CD4-positive, CD25-positive, alpha-beta regulatory T cell (primary cell): ENCODE measurements at regions not wholly inside any gene's neighbourhood (a gene's known extent, or its start where the extent isn't known, plus 50 kb on each side); places are given as distances from the start of the nearest gene placed in this dataset.
"Not testable (repeated sequence)": the region's sequence is repeated elsewhere in the genome, so short reads cannot be mapped to it uniquely, and the experiment has no call there.

ENCODE experiments used
- ATAC-seq, 2 donors: fragments of 150-1000 bp; cut with Tn5 transposase; one replicate each; pipeline ENCODE4 v1.10.0; 2021; ENCODE audit warnings: low read depth in 2 of 2, moderate number of reproducible peaks in 2 of 2, moderate library complexity in 1 of 2
- DNase-seq, 3 donors: peaks; one replicate each; pipeline versions ENCODE4 v3.0.0 to v3.0.0-alpha.2; 2012 to 2022; ENCODE audit warnings: mixed read lengths in 1 of 3
- H3K27ac ChIP-seq: one replicate; pipeline ENCODE4 v1.7.0; 2013; ENCODE audit warnings: mild to moderate bottlenecking, low read length; ENCODE audit not compliant: insufficient read depth, poor library complexity, severe bottlenecking
- H3K27me3 ChIP-seq: one replicate; pipeline ENCODE4 v1.7.0; 2013; ENCODE audit warnings: low read length; ENCODE audit not compliant: control insufficient read depth, insufficient read depth
- H3K36me3 ChIP-seq: one replicate; pipeline ENCODE4 v1.7.0; 2013; ENCODE audit warnings: mild to moderate bottlenecking, low read length, moderate library complexity; ENCODE audit not compliant: control insufficient read depth, insufficient read depth
- H3K4me1 ChIP-seq: 2 replicates; pipeline ENCODE4 v1.7.0; 2013; ENCODE audit warnings: mild to moderate bottlenecking, low read length; ENCODE audit not compliant: insufficient read depth, control insufficient read depth, poor library complexity, severe bottlenecking
- H3K4me3 ChIP-seq: one replicate; pipeline ENCODE4 v1.7.0; 2013; ENCODE audit warnings: low read depth, mild to moderate bottlenecking, low read length, moderate library complexity
- H3K9me3 ChIP-seq, 2 experiments: 1 replicate in 1 of 2; 2 replicates in 1 of 2; pipeline ENCODE4 v1.7.0; 2013; ENCODE audit warnings: low read length in 2 of 2, mild to moderate bottlenecking in 1 of 2, moderate library complexity in 1 of 2; ENCODE audit not compliant: control insufficient read depth in 2 of 2
- H3K27ac Mint-ChIP-seq, 3 donors: one replicate each; pipeline ENCODE4 v1.8.0; 2020 to 2022; ENCODE audit warnings: mild to moderate bottlenecking in 3 of 3, mixed read lengths in 3 of 3, moderate library complexity in 2 of 3
- H3K27me3 Mint-ChIP-seq: one replicate; pipeline ENCODE4 v1.8.0; 2022; ENCODE audit warnings: mild to moderate bottlenecking, mixed read lengths
- H3K36me3 Mint-ChIP-seq: one replicate; pipeline ENCODE4 v1.8.0; 2020; ENCODE audit warnings: mixed read lengths
- H3K4me1 Mint-ChIP-seq, 4 donors: one replicate each; pipeline ENCODE4 v1.8.0; 2020 to 2022; ENCODE audit warnings: mixed read lengths in 4 of 4, mild to moderate bottlenecking in 1 of 4
- H3K4me3 Mint-ChIP-seq, 4 donors: one replicate each; pipeline ENCODE4 v1.8.0; 2020 to 2022; ENCODE audit warnings: mild to moderate bottlenecking in 4 of 4, mixed read lengths in 4 of 4, moderate library complexity in 3 of 4
- H3K9me3 Mint-ChIP-seq, 7 donors: one replicate each; pipeline ENCODE4 v1.8.0; 2020 to 2022; ENCODE audit warnings: mixed read lengths in 7 of 7, mild to moderate bottlenecking in 3 of 7, moderate library complexity in 2 of 7

- no peak for DNase-seq
- H3K9me3 Mint-ChIP-seq: peaks cover 0 to 7% (median 1%) of the 10 kb centered on the region in 7 donors
- peaks cover 0 to 5% (median 2%) of the 10 kb centered on the region in 4 donors for H3K4me1 Mint-ChIP-seq
- H3K27ac ChIP-seq: no peak overlapping the region
- no peaks in the 10 kb centered on the region for H3K27me3 Mint-ChIP-seq
- no peaks in the 10 kb centered on the region for H3K36me3 ChIP-seq
- H3K36me3 Mint-ChIP-seq: no peaks in the 10 kb centered on the region
- H3K9me3 ChIP-seq: no peaks in the 10 kb centered on the region
- H3K4me3 Mint-ChIP-seq: no peak overlapping the region
- H3K27me3 ChIP-seq: no peaks in the 10 kb centered on the region
- no peak for ATAC-seq
- H3K27ac Mint-ChIP-seq: peak overlapping the region in 1 of 3 donors; percentile 88
- peaks cover 3% of the 10 kb centered on the region for H3K4me1 ChIP-seq
- no peak overlapping the region for H3K4me3 ChIP-seq
These were observed 104.7 kb upstream of the TSC22D1 start for GRCh38 chr13:44680746-44681355.

GRCh38 chr13:44679597-44679996, 103.5 kb upstream of the TSC22D1 start:
- Histone ChIP-seq H3K4me1 (no peaks in the 10 kb centered on the region), H3K27me3 (no peaks in the 10 kb centered on the region), H3K36me3 (no peaks in the 10 kb centered on the region), H3K9me3 (no peaks in the 10 kb centered on the region), H3K27ac (no peak overlapping the region), H3K4me3 (no peak overlapping the region)
- Mint-ChIP-seq H3K36me3 (no peaks in the 10 kb centered on the region), H3K4me3 (no peak overlapping the region), H3K27ac (no peak overlapping the region), H3K27me3 (no peaks in the 10 kb centered on the region), H3K4me1 (no peaks in the 10 kb centered on the region), H3K9me3 (peaks cover 0 to 7% (median 0%) of the 10 kb centered on the region in 7 donors)
- ATAC-seq (no peak), DNase-seq (no peak)

- no peak overlapping the region for H3K4me3 ChIP-seq
- no peaks in the 10 kb centered on the region for H3K36me3 ChIP-seq
- no peaks in the 10 kb centered on the region for H3K4me1 Mint-ChIP-seq
- H3K27ac ChIP-seq: no peak overlapping the region
- ATAC-seq (no peak), DNase-seq (no peak)
- no peaks in the 10 kb centered on the region for H3K36me3 Mint-ChIP-seq
- no peak overlapping the region for H3K4me3 Mint-ChIP-seq
- H3K27me3 Mint-ChIP-seq: no peaks in the 10 kb centered on the region
- H3K4me1 ChIP-seq: no peaks in the 10 kb centered on the region
- H3K27me3 ChIP-seq: no peaks in the 10 kb centered on the region
- H3K9me3 Mint-ChIP-seq: peaks cover 0 to 4% (median 0%) of the 10 kb centered on the region in 7 donors
- no peak overlapping the region for H3K27ac Mint-ChIP-seq
- no peaks in the 10 kb centered on the region for H3K9me3 ChIP-seq
These were observed 102.1 kb upstream of the TSC22D1 start for GRCh38 chr13:44678197-44678596.

- no peak for ATAC-seq
- Mint-ChIP-seq H3K4me1 (no peaks in the 10 kb centered on the region), H3K9me3 (peaks cover 0 to 4% (median 0%) of the 10 kb centered on the region in 7 donors), H3K27ac (no peak overlapping the region), H3K4me3 (no peak overlapping the region), H3K27me3 (no peaks in the 10 kb centered on the region), H3K36me3 (no peaks in the 10 kb centered on the region)
- Histone ChIP-seq H3K4me3 (no peak overlapping the region), H3K4me1 (no peaks in the 10 kb centered on the region), H3K27me3 (no peaks in the 10 kb centered on the region), H3K27ac (no peak overlapping the region), H3K36me3 (no peaks in the 10 kb centered on the region), H3K9me3 (no peaks in the 10 kb centered on the region)
- no peak for DNase-seq
These were observed 100.4 kb upstream of the TSC22D1 start for GRCh38 chr13:44676534-44676933.

GRCh38 chr13:44669534-44669933, 93.4 kb upstream of the TSC22D1 start:
- no peaks in the 10 kb centered on the region for H3K9me3 ChIP-seq
- H3K4me3 Mint-ChIP-seq: no peak overlapping the region
- no peak overlapping the region for H3K4me3 ChIP-seq
- H3K4me1 ChIP-seq: no peaks in the 10 kb centered on the region
- no peak overlapping the region for H3K27ac ChIP-seq
- H3K36me3 ChIP-seq: no peaks in the 10 kb centered on the region
- H3K27me3 Mint-ChIP-seq: peaks cover 4% of the 10 kb centered on the region
- no peaks in the 10 kb centered on the region for H3K4me1 Mint-ChIP-seq
- no peaks in the 10 kb centered on the region for H3K36me3 Mint-ChIP-seq
- no peaks in the 10 kb centered on the region for H3K9me3 Mint-ChIP-seq
- peaks cover 2% of the 10 kb centered on the region for H3K27me3 ChIP-seq
- ATAC-seq (no peak), DNase-seq (no peak)
- no peak overlapping the region for H3K27ac Mint-ChIP-seq

GRCh38 chr13:44668688-44669087, 92.6 kb upstream of the TSC22D1 start:
- no peak overlapping the region for H3K4me3 ChIP-seq
- no peaks in the 10 kb centered on the region for H3K9me3 ChIP-seq
- no peak for DNase-seq
- peaks cover 4% of the 10 kb centered on the region for H3K27me3 Mint-ChIP-seq
- no peaks in the 10 kb centered on the region for H3K9me3 Mint-ChIP-seq
- no peaks in the 10 kb centered on the region for H3K36me3 Mint-ChIP-seq
- no peak overlapping the region for H3K27ac Mint-ChIP-seq
- no peaks in the 10 kb centered on the region for H3K4me1 ChIP-seq
- H3K27me3 ChIP-seq: peaks cover 2% of the 10 kb centered on the region
- H3K27ac ChIP-seq: no peak overlapping the region
- H3K4me3 Mint-ChIP-seq: no peak overlapping the region
- no peaks in the 10 kb centered on the region for H3K36me3 ChIP-seq
- H3K4me1 Mint-ChIP-seq: no peaks in the 10 kb centered on the region
- no peak for ATAC-seq

- Histone ChIP-seq H3K9me3 (no peaks in the 10 kb centered on the region), H3K36me3 (no peaks in the 10 kb centered on the region), H3K4me3 (no peak overlapping the region), H3K4me1 (no peaks in the 10 kb centered on the region), H3K27me3 (peaks cover 2% of the 10 kb centered on the region), H3K27ac (no peak overlapping the region)
- ATAC-seq (no peak), DNase-seq (no peak)
- H3K4me3 Mint-ChIP-seq: no peak overlapping the region
- H3K4me1 Mint-ChIP-seq: no peaks in the 10 kb centered on the region
- H3K9me3 Mint-ChIP-seq: no peaks in the 10 kb centered on the region
- no peak overlapping the region for H3K27ac Mint-ChIP-seq
- peaks cover 4% of the 10 kb centered on the region for H3K27me3 Mint-ChIP-seq
- no peaks in the 10 kb centered on the region for H3K36me3 Mint-ChIP-seq
These were observed 91.8 kb upstream of the TSC22D1 start for GRCh38 chr13:44667943-44668342.

GRCh38 chr13:44666538-44666937, 90.4 kb upstream of the TSC22D1 start:
- not testable (repeated sequence) for H3K27ac Mint-ChIP-seq, H3K4me3 ChIP-seq, H3K27ac ChIP-seq, H3K9me3 ChIP-seq, H3K36me3 Mint-ChIP-seq, H3K27me3 ChIP-seq, H3K4me3 Mint-ChIP-seq, ATAC-seq, H3K4me1 ChIP-seq, H3K9me3 Mint-ChIP-seq, DNase-seq, H3K36me3 ChIP-seq, H3K27me3 Mint-ChIP-seq, H3K4me1 Mint-ChIP-seq
